SK-N-SH (cell line): ENCODE measurements at regions not wholly inside any gene's neighbourhood (a gene's known extent, or its start where the extent isn't known, plus 50 kb on each side); places are given as distances from the start of the nearest gene placed in this dataset.

ENCODE experiments used
- CTCF ChIA-PET: fragments of 300-600, 350-600 bp; formaldehyde crosslinking; extraction: SDS; loops from one replicate; lab custom pipeline; 2021; lab: Yijun Ruan, JAX
- POLR2A ChIA-PET: fragments of 350-600 bp; sonication (Branson Sonifier 250); formaldehyde crosslinking; extraction: SDS; loops from one replicate; lab custom pipeline; 2020; ENCODE audit warnings: antibody characterized with exemption, inconsistent platforms; lab: Yijun Ruan, JAX
- DNase-seq: peaks from one replicate; pipeline ENCODE4 v3.0.0; 2012
- H2AFZ ChIP-seq: fragments of 200-600 bp; sonication (generic); 2 replicates; pipeline ENCODE4 v1.8.1; 2016; ENCODE audit warnings: antibody characterized with exemption, mild to moderate bottlenecking, low read depth
- H3F3A ChIP-seq: fragments of 200-600 bp; sonication (generic); replicated peaks from 2 replicates; pipeline ENCODE3; 2016; ENCODE audit warnings: antibody characterized with exemption, mild to moderate bottlenecking; ENCODE audit not compliant: insufficient read depth
- H3K27ac ChIP-seq, 2 experiments: fragments of 200-500 bp in 1 of 2; fragments of 200-600 bp in 1 of 2; sonication (Bioruptor generic) in 1 of 2; sonication (generic), shearing (Covaris generic) in 1 of 2; 2 replicates each; pipeline versions ENCODE4 v1.5.1 to v1.6.1; 2014 to 2016; ENCODE audit warnings: low read depth in 2 of 2, inconsistent platforms in 1 of 2, low read length in 1 of 2, mild to moderate bottlenecking in 1 of 2, mixed read lengths in 1 of 2
- H3K27me3 ChIP-seq: fragments of 200-600 bp; sonication (generic), shearing (Covaris generic); 2 replicates; pipeline ENCODE4 v1.6.1; 2016; ENCODE audit warnings: mixed run types; ENCODE audit not compliant: insufficient read depth
- H3K36me3 ChIP-seq, 2 experiments: fragments of 200-500 bp in 1 of 2; fragments of 200-600 bp in 1 of 2; sonication (Bioruptor generic) in 1 of 2; sonication (generic) in 1 of 2; replicated peaks in 1 of 2; 2 replicates each; pipeline versions ENCODE3 to v1.5.1; 2014 to 2016; ENCODE audit warnings: low read length in 1 of 2, mild to moderate bottlenecking in 1 of 2; ENCODE audit not compliant: insufficient read depth in 2 of 2, control insufficient read depth in 1 of 2
- H3K4me1 ChIP-seq, 2 experiments: fragments of 200-500 bp in 1 of 2; fragments of 200-600 bp in 1 of 2; sonication (Bioruptor generic) in 1 of 2; sonication (generic), shearing (Covaris generic) in 1 of 2; 2 replicates each; pipeline versions ENCODE4 v1.5.1 to v1.6.1; 2014 to 2016; ENCODE audit warnings: low read depth in 1 of 2, low read length in 1 of 2, mixed run types in 1 of 2; ENCODE audit not compliant: insufficient read depth in 2 of 2, control insufficient read depth in 1 of 2
- H3K4me2 ChIP-seq: fragments of 200-600 bp; sonication (generic), shearing (Covaris generic); 2 replicates; pipeline ENCODE4 v1.6.1; 2017; ENCODE audit warnings: mixed run types
- H3K4me3 ChIP-seq, 2 experiments: fragments of 200-500 bp in 1 of 2; fragments of 200-600 bp in 1 of 2; sonication (Bioruptor generic) in 1 of 2; sonication (generic), shearing (Covaris generic) in 1 of 2; 2 replicates each; pipeline versions ENCODE4 v1.5.1 to v1.8.1; 2014 to 2016; ENCODE audit warnings: low read depth in 2 of 2, inconsistent platforms in 1 of 2, low read length in 1 of 2, mild to moderate bottlenecking in 1 of 2, mixed read lengths in 1 of 2, moderate library complexity in 1 of 2
- H3K79me2 ChIP-seq: fragments of 200-600 bp; sonication (generic); 2 replicates; pipeline ENCODE4 v1.8.1; 2017; ENCODE audit warnings: mild to moderate bottlenecking; ENCODE audit not compliant: insufficient read depth
- H3K9ac ChIP-seq: fragments of 200-600 bp; sonication (generic); 2 replicates; pipeline ENCODE4 v1.6.1; 2017; ENCODE audit warnings: mixed run types
- H3K9me2 ChIP-seq: fragments of 200-600 bp; sonication (generic); 2 replicates; pipeline ENCODE4 v1.6.1; 2017; ENCODE audit warnings: mixed run types
- H3K9me3 ChIP-seq: fragments of 200-600 bp; sonication (generic); 2 replicates; pipeline ENCODE4 v1.6.1; 2017; ENCODE audit warnings: mixed run types, mild to moderate bottlenecking, moderate library complexity
- H4K20me1 ChIP-seq: fragments of 200-600 bp; sonication (generic); 2 replicates; pipeline ENCODE4 v1.6.1; 2017; ENCODE audit warnings: mild to moderate bottlenecking, mixed run types; ENCODE audit not compliant: insufficient read depth
- CHD2 ChIP-seq: fragments of 150-350 bp; IDR thresholded peaks from 2 replicates; pipeline ENCODE4 v1.6.1; 2018; ENCODE audit warnings: low read length; ENCODE audit not compliant: partially characterized antibody
- FOXJ3 ChIP-seq: sonication (generic); formaldehyde crosslinking; IDR thresholded peaks from 2 replicates; pipeline ENCODE4 v1.5.1; 2020; ENCODE audit warnings: mild to moderate bottlenecking, missing genetic modification reagents
- GABPA ChIP-seq: IDR thresholded peaks from 2 replicates; pipeline ENCODE4 v1.4.0; 2012; ENCODE audit warnings: low read depth, mild to moderate bottlenecking
- IRF3 ChIP-seq: fragments of 150-350 bp; IDR thresholded peaks from 2 replicates; pipeline ENCODE4 v1.6.1; 2016; ENCODE audit warnings: mild to moderate bottlenecking, low read depth, low read length
- MAX ChIP-seq: IDR thresholded peaks from 2 replicates; pipeline ENCODE4 v1.4.0; 2012; ENCODE audit warnings: low read depth
- MEF2A ChIP-seq: IDR thresholded peaks from 2 replicates; pipeline ENCODE4 v1.4.0; 2012; ENCODE audit warnings: low read depth, borderline replicate concordance
- MXI1 ChIP-seq: IDR thresholded peaks from 2 replicates; pipeline ENCODE4 v1.6.1; 2012; ENCODE audit warnings: mild to moderate bottlenecking, low read depth, low read length, improper control_type of control experiment
- NFIC ChIP-seq: IDR thresholded peaks from 2 replicates; pipeline ENCODE4 v1.4.0; 2012; ENCODE audit warnings: borderline replicate concordance
- PBX3 ChIP-seq: IDR thresholded peaks from 2 replicates; pipeline ENCODE4; 2012
- POLR2AphosphoS5 ChIP-seq: IDR thresholded peaks from 2 replicates; pipeline ENCODE4 v1.6.1; 2012; ENCODE audit warnings: low read depth, low read length
- REST ChIP-seq: IDR thresholded peaks from 2 replicates; pipeline ENCODE4 v1.6.1; 2012; ENCODE audit warnings: mild to moderate bottlenecking, low read depth, low read length, moderate library complexity
- SIN3A ChIP-seq: IDR thresholded peaks from 2 replicates; pipeline ENCODE4 v1.6.1; 2012; ENCODE audit warnings: low read depth, mild to moderate bottlenecking, low read length, moderate library complexity, borderline replicate concordance
- SMC3 ChIP-seq: IDR thresholded peaks from 2 replicates; pipeline ENCODE4 v1.6.1; 2012; ENCODE audit warnings: low read depth, low read length, improper control_type of control experiment
- TAF1 ChIP-seq: IDR thresholded peaks from 2 replicates; pipeline ENCODE4 v1.6.1; 2012; ENCODE audit warnings: low read depth, mild to moderate bottlenecking, low read length, moderate library complexity, borderline replicate concordance
- TCF12 ChIP-seq: IDR thresholded peaks from 2 replicates; pipeline ENCODE4 v1.4.0; 2012
- TEAD4 ChIP-seq: IDR thresholded peaks from 2 replicates; pipeline ENCODE4 v1.4.0; 2012; ENCODE audit warnings: mild to moderate bottlenecking, borderline replicate concordance; ENCODE audit not compliant: insufficient read depth
- WGBS: methylation state at CpG from one replicate; pipeline ENCODE4 v1.1.6; 2017; ENCODE audit warnings: low lambda C conversion rate; 5-methylcytosine and 5-hydroxymethylcytosine counted together

- Histone ChIP-seq H4K20me1 (peaks cover 12% of the 10 kb centered on the region; the same call in 1 of the 2 replicates), H3K4me2 (peak overlapping the region; percentile 77; the same call in 1 of the 2 replicates), H3K4me1 (peaks cover 0 to 5% of the 10 kb centered on the region in 2 experiments; a peak in 2 of 4 replicates), H3K36me3 (peaks cover 0 to 5% of the 10 kb centered on the region in 2 experiments), H3K27ac (peak overlapping the region; percentile 78 to 95), H3K27me3 (no peaks in the 10 kb centered on the region), H3F3A (peaks cover 8% of the 10 kb centered on the region), H3K79me2 (peaks cover 67% of the 10 kb centered on the region), H2AFZ (peak overlapping the region; percentile 26; the same call in 1 of the 2 replicates), H3K9me2 (no peaks in the 10 kb centered on the region), H3K4me3 (peak overlapping the region; percentile 82 to 93), H3K9me3 (no peaks in the 10 kb centered on the region), H3K9ac (peak overlapping the region; percentile 82)
- CTCF ChIA-PET = no interaction called here
- no peak for TF ChIP-seq MEF2A
- no peak for TF ChIP-seq FOXJ3 (CRISPR knock-in tag)
- 0 out of 2 replicates have a peak, but pooled peaks have one; percentile 25 for TF ChIP-seq NFIC
- TF ChIP-seq TAF1 = peak; percentile 52; the same call in 1 of the 2 replicates
- TF ChIP-seq TEAD4 = no peak
- POLR2A ChIA-PET = interaction anchor here (0.9 to 1.1 kb wide), 2 partner anchors 9 to 13 kb away, joined by 3 read pairs; no protein-coding TSS in a partner anchor
- peak; percentile 94 for DNase-seq
- WGBS = 2% methylated on average over 10 of the region's 73 CpGs
Measured at GRCh38 chr3:15859507-15860013, 61.8 kb upstream of the ANKRD28 start.

GRCh38 chr3:15860014-15860934 is 62.5 kb upstream of the ANKRD28 start:
- H3K9ac ChIP-seq = peak overlapping the region; percentile 82
- H3K79me2 ChIP-seq = peaks cover 60% of the 10 kb centered on the region
- peak; percentile 58 for DNase-seq
- peak overlapping the region; percentile 82 to 93 for H3K4me3 ChIP-seq
- H3K27ac ChIP-seq = peak overlapping the region; percentile 78 to 95
- H4K20me1 ChIP-seq = peaks cover 12% of the 10 kb centered on the region; the same call in 1 of the 2 replicates
- peaks cover 0 to 5% of the 10 kb centered on the region in 2 experiments; a peak in 2 of 4 replicates for H3K4me1 ChIP-seq
- 2% methylated on average over 36 of the region's 55 CpGs for WGBS
- peak overlapping the region; percentile 26 for H2AFZ ChIP-seq
- peaks cover under 1% of the 10 kb centered on the region; the same call in 1 of the 2 replicates for H3K9me3 ChIP-seq
- CTCF ChIA-PET = no interaction called here
- POLR2A ChIA-PET = interaction anchor here (0.9 to 1.1 kb wide), 3 partner anchors 8 to 258 kb away, joined by 3 read pairs; partner anchors contain the start of genes BTD and HACL1
- no peaks in the 10 kb centered on the region for H3K9me2 ChIP-seq
- H3F3A ChIP-seq = peaks cover 7% of the 10 kb centered on the region
- H3K36me3 ChIP-seq = peaks cover 0 to 6% of the 10 kb centered on the region in 2 experiments
- peak; percentile 16; the same call in 1 of the 2 replicates for TF ChIP-seq SIN3A
- peak; percentile 92 for TF ChIP-seq MAX
- TF ChIP-seq SMC3 = 0 out of 2 replicates have a peak, but pooled peaks have one; percentile 3
- TF ChIP-seq PBX3 = peak; percentile 8; the same call in 1 of the 2 replicates
- peak; percentile 1 for TF ChIP-seq CHD2
- peak; percentile 39; the same call in 1 of the 2 replicates for TF ChIP-seq POLR2AphosphoS5
- no peak for TF ChIP-seq IRF3
- TF ChIP-seq NFIC = no peak
- TF ChIP-seq REST = no peak; the same call in 1 of the 2 replicates
- TF ChIP-seq TCF12 = 0 out of 2 replicates have a peak, but pooled peaks have one; percentile 17
- peak; percentile 80 for TF ChIP-seq MXI1
- peak; percentile 29; the same call in 1 of the 2 replicates for TF ChIP-seq GABPA
- peak overlapping the region; percentile 75 for H3K4me2 ChIP-seq
- no peaks in the 10 kb centered on the region for H3K27me3 ChIP-seq
